BJ (cell line): ENCODE measurements at regions not wholly inside any gene's neighbourhood (a gene's known extent, or its start where the extent isn't known, plus 50 kb on each side); places are given as distances from the start of the nearest gene placed in this dataset.

ENCODE experiments used
- CTCF ChIA-PET: fragments of 350-600 bp; formaldehyde crosslinking; extraction: SDS; loops from one replicate; lab custom pipeline; 2021; ENCODE audit warnings: antibody characterized with exemption, inconsistent platforms; lab: Yijun Ruan, JAX
- POLR2A ChIA-PET: fragments of 300-600 bp; sonication (Branson Sonifier 250); formaldehyde crosslinking; extraction: SDS; loops from one replicate; lab custom pipeline; 2021; ENCODE audit warnings: antibody characterized with exemption; lab: Charles Lee
- DNase-seq: peaks from one replicate; pipeline ENCODE4 v3.0.0-alpha.2; 2011; ENCODE audit warnings: low read depth
- H3K27me3 ChIP-seq: 2 replicates; pipeline ENCODE4 v1.6.0; 2011; ENCODE audit warnings: low read length; ENCODE audit not compliant: control insufficient read depth, insufficient read depth
- H3K36me3 ChIP-seq: 2 replicates; pipeline ENCODE4 v1.5.1; 2011; ENCODE audit warnings: low read length; ENCODE audit not compliant: control insufficient read depth, insufficient read depth
- H3K4me3 ChIP-seq: 2 replicates; pipeline ENCODE4 v1.5.1; 2011; ENCODE audit warnings: low read depth, mild to moderate bottlenecking, control low read depth, low read length
- CTCF ChIP-seq: IDR thresholded peaks from 2 replicates; pipeline ENCODE4 v1.5.1; 2011; ENCODE audit warnings: low read depth, mild to moderate bottlenecking, control low read depth, inconsistent platforms, low read length, moderate library complexity; ENCODE audit not compliant: insufficient read depth

- Histone ChIP-seq H3K27me3 (no peaks in the 10 kb centered on the region), H3K36me3 (no peaks in the 10 kb centered on the region), H3K4me3 (no peak overlapping the region)
- peak; percentile 57 for DNase-seq
- TF ChIP-seq CTCF: no peak
- ChIA-PET CTCF (no interaction called here), POLR2A (no interaction called here)
Measured at GRCh38 chr11:130580891-130581492, 132.5 kb downstream of the ADAMTS15 start.

- no peaks in the 10 kb centered on the region for H3K36me3 ChIP-seq
- no peak for DNase-seq
- H3K4me3 ChIP-seq: no peak overlapping the region
- POLR2A ChIA-PET: no interaction called here
- H3K27me3 ChIP-seq: no peaks in the 10 kb centered on the region
- CTCF ChIA-PET: interaction anchor here (0.9 to 1.4 kb wide), 2 partner anchors 11 to 43 kb away, joined by 3 read pairs; no protein-coding TSS in a partner anchor
- TF ChIP-seq CTCF: no peak
Measured at GRCh38 chr11:130581646-130582045, 133.2 kb downstream of the ADAMTS15 start.

- DNase-seq: no peak
- no peak overlapping the region for H3K4me3 ChIP-seq
- no peak for TF ChIP-seq CTCF
- POLR2A ChIA-PET: no interaction called here
- no peaks in the 10 kb centered on the region for H3K27me3 ChIP-seq
- CTCF ChIA-PET: interaction anchor here (0.9 to 1.4 kb wide), 2 partner anchors 11 to 42 kb away, joined by 3 read pairs; no protein-coding TSS in a partner anchor
- no peaks in the 10 kb centered on the region for H3K36me3 ChIP-seq
Measured at GRCh38 chr11:130582176-130582575, 133.7 kb downstream of the ADAMTS15 start.

- TF ChIP-seq CTCF: no peak
- DNase-seq: no peak
- H3K27me3 ChIP-seq: no peaks in the 10 kb centered on the region
- H3K36me3 ChIP-seq: no peaks in the 10 kb centered on the region
- H3K4me3 ChIP-seq: no peak overlapping the region
- ChIA-PET POLR2A (no interaction called here), CTCF (interaction anchor here (1.4 kb wide), 1 partner anchor 10 kb away, joined by 3 read pairs; no protein-coding TSS in a partner anchor)
Measured at GRCh38 chr11:130582981-130583380, 134.5 kb downstream of the ADAMTS15 start.

- no peak for TF ChIP-seq CTCF
- H3K36me3 ChIP-seq: no peaks in the 10 kb centered on the region
- no peak overlapping the region for H3K4me3 ChIP-seq
- no peak for DNase-seq
- ChIA-PET POLR2A (no interaction called here), CTCF (interaction anchor here (1.6 kb wide), 1 partner anchor 10 kb away, joined by 7 read pairs; no protein-coding TSS in a partner anchor)
- H3K27me3 ChIP-seq: no peaks in the 10 kb centered on the region
Measured at GRCh38 chr11:130583801-130584211, 135.4 kb downstream of the ADAMTS15 start.
